HUES48 (cell line): ENCODE measurements at regions not wholly inside any gene's neighbourhood (a gene's known extent, or its start where the extent isn't known, plus 50 kb on each side); places are given as distances from the start of the nearest gene placed in this dataset.

Experiments
- H3K27ac ChIP-seq: one replicate; pipeline ENCODE4 v1.7.0; 2013; ENCODE audit warnings: low read depth, low read length, inconsistent platforms
- H3K27me3 ChIP-seq: 2 replicates; pipeline ENCODE4 v1.6.1; 2013; ENCODE audit warnings: mild to moderate bottlenecking, low read length; ENCODE audit not compliant: control insufficient read depth, insufficient read depth
- H3K36me3 ChIP-seq: 2 replicates; pipeline ENCODE4 v1.6.1; 2013; ENCODE audit warnings: low read length; ENCODE audit not compliant: control insufficient read depth, insufficient read depth
- H3K4me1 ChIP-seq: 2 replicates; pipeline ENCODE4 v1.6.1; 2013; ENCODE audit warnings: mild to moderate bottlenecking, low read length; ENCODE audit not compliant: control insufficient read depth, insufficient read depth
- H3K4me3 ChIP-seq: 2 replicates; pipeline ENCODE4 v1.5.1; 2013; ENCODE audit warnings: mild to moderate bottlenecking, low read depth, low read length
- H3K9ac ChIP-seq: 2 replicates; pipeline ENCODE4 v1.6.1; 2013; ENCODE audit warnings: mild to moderate bottlenecking, low read depth, low read length, moderate library complexity
- H3K9me3 ChIP-seq: 2 replicates; pipeline ENCODE4 v1.6.1; 2013; ENCODE audit warnings: low read length; ENCODE audit not compliant: control insufficient read depth, insufficient read depth

GRCh38 chr9:29799227-29799626 is 2225.9 kb upstream of the C9orf72 start:
- Histone ChIP-seq H3K27ac (no peak overlapping the region), H3K4me3 (no peak overlapping the region), H3K27me3 (no peaks in the 10 kb centered on the region), H3K36me3 (no peaks in the 10 kb centered on the region), H3K4me1 (no peaks in the 10 kb centered on the region), H3K9me3 (no peaks in the 10 kb centered on the region), H3K9ac (no peak overlapping the region)

DNA sequence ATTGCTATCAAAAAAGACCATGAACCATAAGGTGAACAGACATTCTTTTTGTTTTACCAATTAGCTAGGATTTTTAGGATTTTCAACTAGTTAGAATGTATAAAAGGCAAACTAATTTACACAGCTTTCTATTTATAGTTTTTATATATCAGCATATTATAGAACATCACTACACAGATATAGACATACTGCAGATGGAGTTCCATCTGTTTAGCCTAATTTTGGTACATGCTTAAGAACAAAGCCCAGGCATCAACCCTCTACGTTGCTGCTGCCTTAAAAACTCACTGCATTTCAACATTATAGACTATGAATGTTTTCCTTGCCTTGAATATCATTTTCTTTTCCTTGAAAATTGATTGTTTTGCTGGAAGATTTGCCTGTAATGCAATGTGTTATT is 2227.5 kb upstream of the C9orf72 start:
- Histone ChIP-seq H3K4me3 (no peak overlapping the region), H3K27ac (no peak overlapping the region), H3K9ac (no peak overlapping the region), H3K36me3 (no peaks in the 10 kb centered on the region), H3K4me1 (no peaks in the 10 kb centered on the region), H3K9me3 (no peaks in the 10 kb centered on the region), H3K27me3 (no peaks in the 10 kb centered on the region)

GRCh38 chr9:29802454-29802853 is 2229.2 kb upstream of the C9orf72 start:
- Histone ChIP-seq H3K4me1 (no peaks in the 10 kb centered on the region; the same call in 1 of the 2 replicates), H3K27me3 (no peaks in the 10 kb centered on the region), H3K36me3 (no peaks in the 10 kb centered on the region), H3K27ac (no peak overlapping the region), H3K4me3 (no peak overlapping the region), H3K9me3 (no peaks in the 10 kb centered on the region), H3K9ac (no peak overlapping the region)

- H3K4me1 ChIP-seq, result no peaks in the 10 kb centered on the region; the same call in 1 of the 2 replicates
- no peaks in the 10 kb centered on the region for H3K36me3 ChIP-seq
- H3K9ac ChIP-seq, result no peak overlapping the region
- peaks cover 30% of the 10 kb centered on the region for H3K9me3 ChIP-seq
- no peak overlapping the region for H3K4me3 ChIP-seq
- H3K27ac ChIP-seq, result peak overlapping the region; percentile 49
- no peaks in the 10 kb centered on the region for H3K27me3 ChIP-seq
Measured at GRCh38 chr9:29806937-29807618, 2233.8 kb upstream of the C9orf72 start.

DNA sequence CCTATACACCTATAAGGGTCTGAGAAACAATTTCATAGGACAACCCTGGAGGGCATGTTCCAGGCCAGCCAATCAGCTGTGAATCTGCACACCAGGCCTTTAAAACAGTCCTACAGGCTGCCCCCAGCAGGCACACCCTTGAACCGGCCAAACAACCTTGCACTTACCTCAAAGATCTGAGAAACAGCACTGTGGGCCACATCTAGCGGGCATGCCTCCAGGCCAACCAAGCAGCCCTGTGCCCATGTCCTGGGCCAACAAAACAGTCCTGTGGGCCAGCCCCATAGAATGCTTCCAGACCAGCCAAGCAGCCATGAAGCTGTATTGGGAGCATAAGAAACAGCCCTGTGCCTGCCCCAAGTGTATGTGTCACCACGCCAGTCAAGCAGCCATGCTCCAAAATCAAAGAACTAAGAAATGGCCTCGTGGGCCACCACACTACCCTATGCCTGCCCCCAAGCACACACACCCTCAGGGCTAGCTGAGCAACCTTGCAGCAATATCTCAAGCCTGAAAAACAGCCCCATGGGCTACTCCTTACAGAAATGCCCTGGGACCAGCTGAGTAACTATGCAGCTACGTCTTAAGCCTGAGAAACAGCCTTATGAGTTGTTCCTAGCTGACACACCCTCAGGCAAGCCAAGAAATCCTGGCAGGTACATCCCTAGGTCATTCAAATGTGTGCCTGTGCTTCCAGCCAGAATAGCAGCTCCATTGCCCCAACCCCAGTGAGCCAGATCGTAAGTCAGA is 2243.8 kb upstream of the C9orf72 start:
- Histone ChIP-seq H3K36me3 (no peaks in the 10 kb centered on the region), H3K27ac (no peak overlapping the region), H3K4me1 (no peaks in the 10 kb centered on the region), H3K4me3 (no peak overlapping the region), H3K27me3 (no peaks in the 10 kb centered on the region), H3K9me3 (no peaks in the 10 kb centered on the region; the same call in none of the 2 replicates), H3K9ac (no peak overlapping the region)

GRCh38 chr9:29822458-29822857 is 2249.2 kb upstream of the C9orf72 start:
- Histone ChIP-seq H3K9ac (no peak overlapping the region), H3K4me1 (no peaks in the 10 kb centered on the region), H3K27ac (no peak overlapping the region), H3K27me3 (no peaks in the 10 kb centered on the region), H3K9me3 (peaks cover 6% of the 10 kb centered on the region), H3K36me3 (no peaks in the 10 kb centered on the region), H3K4me3 (no peak overlapping the region)

GRCh38 chr9:29826421-29826820 is 2253.1 kb upstream of the C9orf72 start:
- H3K36me3 ChIP-seq, result no peaks in the 10 kb centered on the region
- no peaks in the 10 kb centered on the region for H3K4me1 ChIP-seq
- H3K4me3 ChIP-seq, result no peak overlapping the region
- H3K27me3 ChIP-seq, result no peaks in the 10 kb centered on the region
- H3K9me3 ChIP-seq, result peaks cover 20% of the 10 kb centered on the region
- H3K9ac ChIP-seq, result no peak overlapping the region
- H3K27ac ChIP-seq, result no peak overlapping the region

GRCh38 chr9:29830821-29831220 is 2257.5 kb upstream of the C9orf72 start:
- Histone ChIP-seq H3K9me3 (peaks cover 20% of the 10 kb centered on the region), H3K9ac (no peak overlapping the region), H3K27me3 (no peaks in the 10 kb centered on the region), H3K4me3 (no peak overlapping the region), H3K27ac (no peak overlapping the region), H3K4me1 (peaks cover 14% of the 10 kb centered on the region), H3K36me3 (no peaks in the 10 kb centered on the region)

DNA sequence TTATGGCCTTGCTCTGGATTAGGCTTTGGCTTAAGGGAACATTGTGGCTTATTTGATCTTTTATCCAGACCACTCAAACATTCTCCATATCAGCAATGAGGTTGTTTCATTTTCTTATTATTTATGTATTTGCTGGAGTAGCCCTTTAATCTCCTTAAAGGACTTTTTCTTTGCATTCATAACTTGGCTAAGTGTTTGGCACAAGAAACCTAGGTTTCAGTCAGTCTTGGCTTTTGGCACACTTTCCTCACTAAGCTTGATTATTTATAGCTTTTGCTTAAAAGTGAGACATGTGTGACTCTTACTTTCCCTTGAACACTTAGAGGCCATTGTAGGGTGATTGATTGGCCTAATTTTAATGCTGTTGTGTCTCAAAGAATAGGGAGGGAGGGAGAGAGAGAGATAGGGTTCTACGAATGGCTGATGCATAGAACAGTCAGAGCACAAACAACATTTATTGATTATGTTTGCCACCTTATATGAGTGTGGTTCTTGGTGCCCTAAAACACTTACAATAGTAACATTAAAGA is 2265.3 kb upstream of the C9orf72 start:
- H3K9ac ChIP-seq, result no peak overlapping the region
- no peak overlapping the region for H3K4me3 ChIP-seq
- no peak overlapping the region for H3K27ac ChIP-seq
- H3K36me3 ChIP-seq, result no peaks in the 10 kb centered on the region
- no peaks in the 10 kb centered on the region for H3K9me3 ChIP-seq
- H3K27me3 ChIP-seq, result no peaks in the 10 kb centered on the region
- peaks cover 6% of the 10 kb centered on the region for H3K4me1 ChIP-seq

DNA sequence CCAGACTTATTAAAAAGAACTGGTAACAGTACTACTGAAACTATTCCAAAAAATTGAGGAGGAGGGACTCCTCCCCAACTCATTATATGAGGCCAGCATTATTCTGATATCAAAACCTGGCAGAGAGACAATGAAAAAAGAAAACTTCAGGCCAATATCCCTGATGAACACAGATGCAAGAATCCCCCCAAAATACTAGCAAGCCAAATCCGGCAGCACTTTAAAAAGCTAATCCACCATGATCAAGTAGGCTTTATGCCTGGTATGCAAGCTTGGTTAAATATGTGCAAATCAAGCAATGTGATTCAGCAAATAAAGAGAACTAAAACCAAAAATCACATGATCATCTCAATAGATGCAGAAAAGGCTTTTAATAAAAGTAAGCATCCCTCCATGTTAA is 2271.0 kb upstream of the C9orf72 start:
- H3K4me3 ChIP-seq, result no peak overlapping the region
- H3K27me3 ChIP-seq, result no peaks in the 10 kb centered on the region
- H3K9ac ChIP-seq, result no peak overlapping the region
- no peak overlapping the region for H3K27ac ChIP-seq
- H3K4me1 ChIP-seq, result no peaks in the 10 kb centered on the region
- H3K9me3 ChIP-seq, result no peaks in the 10 kb centered on the region; the same call in 1 of the 2 replicates
- H3K36me3 ChIP-seq, result no peaks in the 10 kb centered on the region

- H3K9ac ChIP-seq, result no peak overlapping the region
- no peaks in the 10 kb centered on the region for H3K27me3 ChIP-seq
- H3K9me3 ChIP-seq, result no peaks in the 10 kb centered on the region; the same call in 1 of the 2 replicates
- H3K4me3 ChIP-seq, result no peak overlapping the region
- H3K36me3 ChIP-seq, result no peaks in the 10 kb centered on the region
- H3K4me1 ChIP-seq, result no peaks in the 10 kb centered on the region
- H3K27ac ChIP-seq, result no peak overlapping the region
Measured at GRCh38 chr9:29850664-29851063, 2277.4 kb upstream of the C9orf72 start.
